DMS79 treated with DMSO at 0.1 percent for 48 hours (cell line): ENCODE measurements at regions not wholly inside any gene's neighbourhood (a gene's known extent, or its start where the extent isn't known, plus 50 kb on each side); places are given as distances from the start of the nearest gene placed in this dataset.
A peak's percentile ranks its signal among the peaks of the same experiment; 100 is the strongest.
"Not testable (repeated sequence)": the region's sequence is repeated elsewhere in the genome, so short reads cannot be mapped to it uniquely, and the experiment has no call there.

Experiments used
- DNase-seq: peaks from one replicate; lab custom pipeline; 2025; lab: John Stamatoyannopoulos, UW

GRCh38 chr2:2590841-2591541 is 259.9 kb upstream of the MYT1L start:
- DNase-seq: peak; percentile 27

- no peak for DNase-seq
These were observed 259.1 kb upstream of the MYT1L start for GRCh38 chr2:2590141-2590540.

GRCh38 chr2:2588777-2589176 is 257.7 kb upstream of the MYT1L start:
- no peak for DNase-seq

- DNase-seq: no peak
These were observed 256.3 kb upstream of the MYT1L start for GRCh38 chr2:2587354-2587753.

GRCh38 chr2:2586931-2587330 is 255.9 kb upstream of the MYT1L start:
- DNase-seq: no peak

GRCh38 chr2:2586068-2586776 is 255.1 kb upstream of the MYT1L start:
- no peak for DNase-seq

- no peak for DNase-seq
These were observed 252.0 kb upstream of the MYT1L start for GRCh38 chr2:2582998-2583545.

- no peak for DNase-seq
These were observed 250.5 kb upstream of the MYT1L start for GRCh38 chr2:2581331-2582159.

- not testable (repeated sequence) for DNase-seq
These were observed 249.8 kb upstream of the MYT1L start for GRCh38 chr2:2580841-2581240.

- DNase-seq: no peak
These were observed 249.3 kb upstream of the MYT1L start for GRCh38 chr2:2580341-2580740.

- DNase-seq: no peak
These were observed 248.7 kb upstream of the MYT1L start for GRCh38 chr2:2579814-2580213.

GRCh38 chr2:2577407-2577831 is 246.3 kb upstream of the MYT1L start:
- no peak for DNase-seq

GRCh38 chr2:2575870-2576386 is 244.9 kb upstream of the MYT1L start:
- DNase-seq: no peak

GRCh38 chr2:2575181-2575577 is 244.1 kb upstream of the MYT1L start:
- DNase-seq: no peak

- DNase-seq: no peak
These were observed 243.5 kb upstream of the MYT1L start for GRCh38 chr2:2574401-2575180.

- DNase-seq: no peak
These were observed 242.7 kb upstream of the MYT1L start for GRCh38 chr2:2573658-2574293.

- no peak for DNase-seq
These were observed 242.1 kb upstream of the MYT1L start for GRCh38 chr2:2573205-2573604.

GRCh38 chr2:2572393-2573204 is 241.5 kb upstream of the MYT1L start:
- DNase-seq: no peak

- no peak for DNase-seq
These were observed 240.5 kb upstream of the MYT1L start for GRCh38 chr2:2571301-2572150.
